ENCODE measurements at regions not wholly inside any gene's neighbourhood (a gene's known extent, or its start where the extent isn't known, plus 50 kb on each side); places are given as distances from the start of the nearest gene placed in this dataset.

GRCh38 chr11:126149759-126150625 lies 61.5 kb downstream of the RPUSD4 start:
- H3K9me3 Mint-ChIP-seq (ENCODE audit: low read depth, unreplicated experiment) = no peaks in the 10 kb centered on the region
- H3K36me3 Mint-ChIP-seq (ENCODE audit: insufficient read depth, unreplicated experiment) = no peaks in the 10 kb centered on the region
- no peak for DNase-seq
- no peak for TF ChIP-seq CTCF (IDR thresholded peaks at IDR 0.05; ENCODE audit: unreplicated experiment)
- intact Hi-C loops (cut with micrococcal nuclease; ENCODE audit: unreplicated experiment) = no loop called here
- no peak overlapping the region for H3K27ac Mint-ChIP-seq (ENCODE audit: unreplicated experiment)
- H3K4me1 Mint-ChIP-seq (ENCODE audit: low read depth, unreplicated experiment) = peaks cover 7% of the 10 kb centered on the region
- peaks cover 29% of the 10 kb centered on the region for H3K27me3 Mint-ChIP-seq (ENCODE audit: unreplicated experiment)
- CTCF ChIA-PET = no interaction called here
- H3K4me3 Mint-ChIP-seq (ENCODE audit: low read depth, unreplicated experiment) = no peak overlapping the region
- BruUV-seq (replicated peaks) = no TSS peak

- Mint-ChIP-seq H3K4me1 (ENCODE audit: low read depth, unreplicated experiment) (no peaks in the 10 kb centered on the region), H3K27me3 (ENCODE audit: unreplicated experiment) (peaks cover 29% of the 10 kb centered on the region), H3K9me3 (ENCODE audit: low read depth, unreplicated experiment) (no peaks in the 10 kb centered on the region), H3K4me3 (ENCODE audit: low read depth, unreplicated experiment) (no peak overlapping the region), H3K27ac (ENCODE audit: unreplicated experiment) (no peak overlapping the region), H3K36me3 (ENCODE audit: insufficient read depth, unreplicated experiment) (no peaks in the 10 kb centered on the region)
- intact Hi-C loops (cut with micrococcal nuclease; ENCODE audit: unreplicated experiment) = no loop called here
- no peak for DNase-seq
- no TSS peak for BruUV-seq (replicated peaks)
- TF ChIP-seq CTCF (IDR thresholded peaks at IDR 0.05; ENCODE audit: unreplicated experiment) = no peak
- CTCF ChIA-PET = no interaction called here
Observed at GRCh38 chr11:126148317-126148716, 63.1 kb downstream of the RPUSD4 start.

- H3K4me3 Mint-ChIP-seq (ENCODE audit: low read depth, unreplicated experiment) = no peak overlapping the region
- H3K36me3 Mint-ChIP-seq (ENCODE audit: insufficient read depth, unreplicated experiment) = no peaks in the 10 kb centered on the region
- intact Hi-C loops (cut with micrococcal nuclease; ENCODE audit: unreplicated experiment) = no loop called here
- peaks cover 25% of the 10 kb centered on the region for H3K27me3 Mint-ChIP-seq (ENCODE audit: unreplicated experiment)
- CTCF ChIA-PET = no interaction called here
- no peaks in the 10 kb centered on the region for H3K9me3 Mint-ChIP-seq (ENCODE audit: low read depth, unreplicated experiment)
- no TSS peak for BruUV-seq (replicated peaks)
- H3K27ac Mint-ChIP-seq (ENCODE audit: unreplicated experiment) = no peak overlapping the region
- no peak for TF ChIP-seq CTCF (IDR thresholded peaks at IDR 0.05; ENCODE audit: unreplicated experiment)
- H3K4me1 Mint-ChIP-seq (ENCODE audit: low read depth, unreplicated experiment) = no peaks in the 10 kb centered on the region
- no peak for DNase-seq
Observed at GRCh38 chr11:126147208-126148111, 64.0 kb downstream of the RPUSD4 start.

- no peaks in the 10 kb centered on the region for H3K36me3 Mint-ChIP-seq (ENCODE audit: insufficient read depth, unreplicated experiment)
- intact Hi-C loops (cut with micrococcal nuclease; ENCODE audit: unreplicated experiment) = no loop called here
- no peak for TF ChIP-seq CTCF (IDR thresholded peaks at IDR 0.05; ENCODE audit: unreplicated experiment)
- CTCF ChIA-PET = no interaction called here
- H3K4me3 Mint-ChIP-seq (ENCODE audit: low read depth, unreplicated experiment) = no peak overlapping the region
- H3K9me3 Mint-ChIP-seq (ENCODE audit: low read depth, unreplicated experiment) = no peaks in the 10 kb centered on the region
- BruUV-seq (replicated peaks) = no TSS peak
- no peak for DNase-seq
- H3K27ac Mint-ChIP-seq (ENCODE audit: unreplicated experiment) = no peak overlapping the region
- no peaks in the 10 kb centered on the region for H3K4me1 Mint-ChIP-seq (ENCODE audit: low read depth, unreplicated experiment)
- peaks cover 20% of the 10 kb centered on the region for H3K27me3 Mint-ChIP-seq (ENCODE audit: unreplicated experiment)
Observed at GRCh38 chr11:126146454-126147192, 64.8 kb downstream of the RPUSD4 start.

Data from Calu3 (cell line).